ENCODE measurements at regions not wholly inside any gene's neighbourhood (a gene's known extent, or its start where the extent isn't known, plus 50 kb on each side); places are given as distances from the start of the nearest gene placed in this dataset.

DNA sequence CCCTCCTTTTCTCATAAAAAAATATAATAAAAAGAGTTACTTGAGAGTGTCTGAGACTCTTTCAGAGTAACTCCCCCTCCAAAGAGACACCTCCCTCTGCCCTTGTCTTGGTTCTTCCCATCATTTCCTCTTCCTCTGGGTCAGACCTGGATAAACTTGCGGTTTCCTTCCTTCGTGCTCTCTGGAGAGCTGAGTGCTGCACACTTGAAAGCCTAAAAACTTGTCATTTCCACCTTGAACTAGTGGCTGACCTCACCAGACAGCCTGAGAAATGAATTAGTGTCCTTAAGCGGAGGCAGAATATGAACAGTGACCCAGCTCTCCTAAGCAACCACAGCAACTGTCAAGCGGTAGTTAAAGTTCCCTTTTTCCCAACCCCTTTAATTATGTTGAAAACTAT lies 88.4 kb upstream of the PROX1 start:
- FAIRE-seq = no peak
- no peak for DNase-seq (ENCODE audit: low spot score in 2 of 2)

- no peak for FAIRE-seq
Observed at GRCh38 chr1:213905344-213905743, 82.4 kb upstream of the PROX1 start.

GRCh38 chr1:213908521-213908920 lies 79.3 kb upstream of the PROX1 start:
- DNase-seq (ENCODE audit: low spot score in 2 of 2) (no peak), FAIRE-seq (no peak)

More at GRCh38 chr1:213905344-213905743, 82.4 kb upstream of the PROX1 start:
- DNase-seq (ENCODE audit: low spot score in 2 of 2) = peak; percentile 32 to 34

- FAIRE-seq = no peak
Observed at GRCh38 chr1:213914392-213914791, 73.4 kb upstream of the PROX1 start.

GRCh38 chr1:213921311-213921710 lies 66.5 kb upstream of the PROX1 start:
- FAIRE-seq (no peak), DNase-seq (ENCODE audit: low spot score in 2 of 2) (no peak)

More at GRCh38 chr1:213914392-213914791, 73.4 kb upstream of the PROX1 start:
- no peak for DNase-seq (ENCODE audit: low spot score in 2 of 2)

- FAIRE-seq (no peak), DNase-seq (ENCODE audit: low spot score in 2 of 2) (no peak)
Observed at GRCh38 chr1:213921712-213922111, 66.1 kb upstream of the PROX1 start.

- no peak for DNase-seq (ENCODE audit: low spot score in 2 of 2)
- FAIRE-seq = no peak
Observed at GRCh38 chr1:213925531-213926182, 62.1 kb upstream of the PROX1 start.

DNA sequence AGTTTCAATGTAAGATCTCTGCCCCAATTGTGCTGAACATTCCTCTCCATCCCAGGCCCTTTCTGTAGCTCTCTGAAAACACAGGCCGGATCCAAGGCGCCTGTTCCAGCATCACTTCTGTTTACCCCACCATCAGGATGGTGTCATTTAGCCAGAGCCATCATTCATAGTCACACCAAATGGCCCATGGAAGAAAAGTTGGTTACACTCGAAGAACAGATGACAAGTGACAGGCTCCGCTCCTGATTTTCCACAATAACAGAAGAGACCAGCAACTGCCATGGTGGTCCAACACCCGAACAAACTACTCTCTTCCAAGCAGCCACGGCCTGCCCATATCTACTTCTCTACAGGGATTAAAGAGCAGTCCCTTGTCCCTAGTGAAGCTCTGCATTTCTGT lies 59.9 kb upstream of the PROX1 start:
- no peak for DNase-seq (ENCODE audit: low spot score in 2 of 2)
- FAIRE-seq = no peak

DNA sequence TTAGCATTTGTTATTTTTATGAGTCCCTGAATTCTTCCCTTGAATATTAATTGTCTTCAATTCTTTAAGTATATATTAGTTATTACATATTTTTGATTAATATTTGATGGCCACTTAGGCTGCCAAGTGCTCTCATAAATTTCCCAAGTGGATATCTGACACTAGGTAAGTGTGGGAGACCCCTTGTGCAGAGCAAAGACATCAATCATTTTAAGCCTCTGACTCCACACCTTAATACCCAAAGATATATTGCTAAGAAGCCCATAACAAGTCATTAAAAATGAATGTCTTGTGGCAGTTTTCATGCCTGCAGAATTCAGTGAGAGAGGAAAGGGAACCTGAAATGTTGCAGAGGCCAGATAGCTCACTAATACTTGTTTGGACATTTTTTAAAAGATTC lies 58.4 kb upstream of the PROX1 start:
- no peak for FAIRE-seq

DNA sequence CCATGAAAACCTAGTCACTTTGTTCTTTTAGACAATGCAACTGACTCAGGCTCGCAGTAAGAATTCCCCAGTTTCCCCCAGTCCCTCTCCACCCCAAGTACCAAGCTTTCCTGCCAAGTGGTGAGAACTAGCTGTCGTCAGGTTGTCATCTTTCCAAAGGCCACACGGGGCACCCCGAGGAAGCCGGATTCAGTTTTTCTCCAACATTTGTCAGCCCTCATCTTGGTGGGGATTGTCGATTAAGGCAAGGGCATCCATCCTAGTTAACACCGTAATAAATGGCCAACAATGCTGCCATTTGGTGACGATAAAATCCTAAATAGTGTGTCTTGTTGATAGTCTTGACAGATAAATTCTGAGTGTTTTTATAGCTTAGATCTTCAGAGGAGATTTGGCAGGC lies 55.9 kb upstream of the PROX1 start:
- FAIRE-seq (no peak), DNase-seq (ENCODE audit: low spot score in 2 of 2) (no peak)

More for the DNA sequence above, 58.4 kb upstream of the PROX1 start:
- DNase-seq (ENCODE audit: low spot score in 2 of 2) = no peak

- DNase-seq (ENCODE audit: low spot score in 2 of 2) (no peak), FAIRE-seq (no peak)
Observed at GRCh38 chr1:213933336-213933735, 54.4 kb upstream of the PROX1 start.

- no peak for FAIRE-seq
Observed at GRCh38 chr1:213934649-213935048, 53.1 kb upstream of the PROX1 start.

DNA sequence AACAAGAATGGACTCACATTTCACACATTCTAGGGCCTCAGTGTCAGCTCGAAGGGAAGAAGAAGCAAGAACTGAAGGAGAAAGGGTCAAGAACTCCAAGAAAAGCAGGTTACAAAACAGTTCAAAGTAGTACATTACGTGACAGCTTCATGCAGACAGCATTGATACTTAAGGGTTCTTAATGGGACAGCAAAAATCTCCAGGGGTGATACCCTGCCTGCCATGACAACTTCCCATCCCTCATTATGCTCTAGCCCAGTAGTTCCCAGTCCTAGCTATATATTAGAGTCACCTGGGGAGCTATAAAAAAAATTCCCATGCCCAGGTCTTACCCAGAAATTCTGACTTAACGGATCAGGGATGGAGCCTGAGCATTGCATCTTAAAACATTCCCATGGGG lies 51.2 kb upstream of the PROX1 start:
- no peak for DNase-seq (ENCODE audit: low spot score in 2 of 2)
- no peak for FAIRE-seq

More at GRCh38 chr1:213934649-213935048, 53.1 kb upstream of the PROX1 start:
- DNase-seq (ENCODE audit: low spot score in 2 of 2) = no peak

Measured in frontal cortex (tissue), 3 donors.